Stimulated activated CD8-positive, alpha-beta memory T cell treated with anti-CD3 and anti-CD28 coated beads, Interleukin-7, amount 100 ng/mL, for 4 hours (primary cell): ENCODE measurements at regions not wholly inside any gene's neighbourhood (a gene's known extent, or its start where the extent isn't known, plus 50 kb on each side); places are given as distances from the start of the nearest gene placed in this dataset.
A peak's percentile ranks its signal among the peaks of the same experiment; 100 is the strongest.

Experiments used
- DNase-seq, 2 donors: peaks; one replicate each; pipeline ENCODE4 v3.0.0-alpha.2; 2020; ENCODE audit warnings: low read depth in 2 of 2

- DNase-seq, result no peak
Measured at GRCh38 chr17:73806768-73807167, 162.5 kb upstream of the SDK2 start.

GRCh38 chr17:73813201-73813600, 169.0 kb upstream of the SDK2 start:
- DNase-seq, result no peak

GRCh38 chr17:73814075-73814474, 169.8 kb upstream of the SDK2 start:
- DNase-seq, result no peak

GRCh38 chr17:73815474-73815873, 171.2 kb upstream of the SDK2 start:
- no peak for DNase-seq

- DNase-seq, result no peak
Measured at GRCh38 chr17:73819440-73820395, 175.5 kb upstream of the SDK2 start.

GRCh38 chr17:73820686-73821448, 176.6 kb upstream of the SDK2 start:
- no peak for DNase-seq

GRCh38 chr17:73821665-73822064, 177.4 kb upstream of the SDK2 start:
- no peak for DNase-seq

- DNase-seq, result no peak
Measured at GRCh38 chr17:73822371-73822770, 178.1 kb upstream of the SDK2 start.

- peak in 1 of 2 donors; percentile 7 for DNase-seq
Measured at GRCh38 chr17:73823684-73824083, 179.4 kb upstream of the SDK2 start.

- DNase-seq, result no peak
Measured at GRCh38 chr17:73824321-73824720, 180.1 kb upstream of the SDK2 start.

- DNase-seq, result no peak
Measured at GRCh38 chr17:73826181-73826871, 182.1 kb upstream of the SDK2 start.

- no peak for DNase-seq
Measured at GRCh38 chr17:73826872-73827228, 182.6 kb upstream of the SDK2 start.

GRCh38 chr17:73827627-73828291, 183.5 kb upstream of the SDK2 start:
- no peak for DNase-seq

GRCh38 chr17:73829676-73830280, 185.5 kb upstream of the SDK2 start:
- DNase-seq, result no peak

- no peak for DNase-seq
Measured at GRCh38 chr17:73831699-73832098, 187.5 kb upstream of the SDK2 start.

- no peak for DNase-seq
Measured at GRCh38 chr17:73833775-73834488, 189.7 kb upstream of the SDK2 start.

GRCh38 chr17:73834684-73835343, 190.6 kb upstream of the SDK2 start:
- no peak for DNase-seq

GRCh38 chr17:73835605-73836004, 191.4 kb upstream of the SDK2 start:
- DNase-seq, result no peak

GRCh38 chr17:73838815-73839214, 194.6 kb upstream of the SDK2 start:
- DNase-seq, result no peak

- DNase-seq, result no peak
Measured at GRCh38 chr17:73840829-73841228, 196.6 kb upstream of the SDK2 start.
